Myocyte (in vitro differentiated cells): ENCODE measurements at regions not wholly inside any gene's neighbourhood (a gene's known extent, or its start where the extent isn't known, plus 50 kb on each side); places are given as distances from the start of the nearest gene placed in this dataset.

Source experiments
- DNase-seq: peaks from one replicate; pipeline ENCODE4 v3.0.0-alpha.2; 2012; ENCODE audit warnings: low read depth

DNA sequence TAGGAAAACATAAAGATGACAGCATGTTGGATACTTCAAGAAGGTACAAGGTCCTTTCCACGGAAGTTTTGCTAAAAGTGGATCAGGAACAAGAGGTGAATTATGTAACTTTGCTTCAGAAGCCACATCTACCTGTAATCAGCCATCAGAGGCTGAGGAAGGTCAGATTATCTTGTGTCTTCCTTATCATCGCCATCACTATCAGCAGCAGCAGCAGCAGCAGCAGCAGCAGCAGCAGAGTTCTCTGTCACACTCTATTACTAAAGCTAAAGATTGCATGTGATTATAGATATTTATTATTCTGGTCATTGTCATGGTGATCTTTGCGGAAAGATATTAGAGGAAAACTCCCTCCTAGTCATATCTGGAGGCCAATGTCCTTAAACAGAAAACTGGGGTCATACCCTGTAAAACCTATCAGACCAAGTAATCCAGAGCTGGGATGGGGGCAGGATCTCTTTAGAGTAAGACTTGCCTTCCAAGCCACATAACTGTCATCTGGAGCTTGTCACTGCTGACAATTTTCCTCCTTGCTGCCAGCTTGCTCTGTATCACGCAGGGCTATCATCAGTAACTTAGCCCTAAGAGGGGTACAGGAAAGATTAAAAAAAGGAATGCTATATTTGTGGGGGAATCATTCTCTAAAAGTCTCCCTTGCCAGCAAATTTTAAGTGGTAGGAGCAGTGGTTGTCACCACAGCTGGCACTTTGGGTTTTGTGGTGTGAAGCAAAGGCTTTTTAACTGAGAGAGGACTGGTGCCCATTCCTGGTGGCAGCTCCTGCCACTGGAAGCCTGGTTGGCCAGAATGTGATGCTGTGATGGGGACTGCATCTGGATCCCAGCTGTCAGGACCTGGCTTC, 130.9 kb upstream of the RASGRP1 start:
- DNase-seq, result no peak

DNA sequence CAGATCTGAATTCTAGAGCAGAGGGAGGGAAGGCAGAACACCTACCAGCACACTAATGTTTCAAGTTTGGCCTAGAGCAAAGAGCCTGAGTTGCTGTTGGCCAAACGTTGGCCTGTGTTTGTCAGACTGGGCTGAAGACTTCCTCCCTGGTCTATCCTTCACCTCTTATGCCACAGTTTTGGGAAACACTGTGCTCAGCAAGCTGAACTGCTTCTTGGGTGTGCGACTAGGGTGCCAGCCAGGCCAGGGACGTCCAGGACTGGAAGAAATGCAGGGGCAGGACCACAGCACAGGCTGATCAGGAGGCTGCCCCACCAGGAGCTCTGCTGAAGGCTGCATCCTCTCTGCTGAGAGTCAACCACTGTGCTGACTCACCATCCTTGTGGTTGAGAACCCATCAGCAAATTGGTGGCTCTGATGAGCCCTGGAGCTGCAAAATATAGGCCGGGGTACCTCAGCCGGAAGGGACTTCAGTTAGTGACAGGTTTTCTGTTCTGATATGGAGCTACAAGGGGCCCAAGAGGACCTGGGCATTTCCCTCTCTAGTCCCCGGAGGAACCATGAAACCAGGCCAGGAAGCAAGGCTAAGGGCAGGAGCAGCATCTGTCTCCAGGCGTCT, 131.6 kb upstream of the RASGRP1 start:
- peak; percentile 72 for DNase-seq

DNA sequence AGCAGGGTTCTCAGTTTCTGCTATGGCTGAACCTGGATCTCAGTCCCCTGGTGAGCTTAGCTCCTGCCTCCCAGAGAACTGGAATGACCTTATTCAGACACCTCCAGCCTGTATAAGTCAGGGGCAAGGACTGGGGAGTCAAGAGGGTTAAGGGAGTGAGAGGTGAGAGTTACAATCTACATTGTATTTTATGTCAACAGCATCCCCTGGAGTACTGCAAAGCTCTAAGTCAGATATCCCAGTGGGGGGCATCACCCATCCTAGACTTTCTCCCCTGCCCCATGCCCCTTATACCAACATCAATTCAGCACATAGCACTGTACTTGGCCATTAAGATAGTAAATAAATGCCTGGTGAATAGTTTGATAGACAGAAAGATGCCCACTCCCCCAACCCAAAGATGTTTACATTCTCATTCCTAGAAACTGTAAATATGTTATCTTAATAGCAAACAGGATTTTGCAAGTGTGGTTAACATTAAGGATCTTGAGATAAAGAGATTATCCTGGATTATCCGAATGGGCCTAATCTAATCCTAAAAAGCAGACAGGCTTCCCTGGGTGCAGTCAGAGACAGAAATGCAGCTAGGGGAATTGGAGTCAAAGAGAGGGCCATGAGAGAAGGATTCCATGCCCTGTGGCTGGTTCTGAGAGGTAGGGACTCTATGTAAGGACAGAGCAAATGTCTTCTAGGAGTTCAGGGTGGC, 132.3 kb upstream of the RASGRP1 start:
- DNase-seq, result no peak

DNA sequence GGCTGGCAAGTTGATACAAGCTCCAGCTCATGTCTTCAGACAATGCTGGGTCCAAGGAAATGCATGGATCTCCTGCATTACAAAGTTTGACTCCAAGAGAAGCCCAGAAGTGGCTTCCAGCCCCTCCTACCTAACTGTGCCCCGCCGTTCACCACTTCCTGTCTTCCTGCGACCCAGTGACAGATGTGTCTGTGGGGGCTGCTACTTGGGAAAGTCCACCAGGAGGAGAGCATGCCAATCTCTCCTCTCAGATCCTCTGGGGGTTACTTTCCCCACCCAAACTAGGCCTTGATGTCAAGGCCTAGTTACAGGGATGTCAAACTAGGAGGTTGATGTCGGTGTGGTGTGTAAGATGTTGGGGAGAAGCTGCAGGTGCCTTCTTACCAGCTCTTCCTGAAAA, 133.6 kb upstream of the RASGRP1 start:
- DNase-seq, result no peak

DNA sequence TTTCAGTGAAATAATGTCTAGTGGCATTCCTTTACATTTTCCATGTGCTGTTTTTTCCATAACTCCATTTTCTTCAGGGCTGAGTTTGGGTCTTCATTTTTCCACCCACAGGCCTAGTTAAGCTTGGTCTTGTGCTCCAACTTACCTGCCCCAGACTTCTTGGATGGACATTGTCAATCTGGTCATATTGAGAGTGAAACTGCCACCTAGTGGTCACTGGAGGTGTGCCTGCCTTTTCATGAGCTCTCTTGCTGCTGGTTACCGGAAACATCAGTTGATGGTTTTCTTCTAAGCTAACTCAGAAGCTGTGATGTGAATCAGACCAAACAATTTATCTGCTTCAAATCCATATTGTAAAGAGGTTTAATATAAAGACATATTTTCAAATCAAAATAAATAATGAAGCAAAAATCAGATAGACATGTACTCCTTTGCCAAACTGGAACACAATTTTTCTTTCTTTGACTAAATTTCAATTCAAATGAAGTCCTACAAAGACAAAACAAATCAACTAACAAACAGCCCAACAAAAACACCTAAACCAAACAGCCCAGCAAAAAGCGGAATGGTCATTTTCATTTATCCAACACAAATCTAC, 135.1 kb upstream of the RASGRP1 start:
- DNase-seq, result peak; percentile 64

DNA sequence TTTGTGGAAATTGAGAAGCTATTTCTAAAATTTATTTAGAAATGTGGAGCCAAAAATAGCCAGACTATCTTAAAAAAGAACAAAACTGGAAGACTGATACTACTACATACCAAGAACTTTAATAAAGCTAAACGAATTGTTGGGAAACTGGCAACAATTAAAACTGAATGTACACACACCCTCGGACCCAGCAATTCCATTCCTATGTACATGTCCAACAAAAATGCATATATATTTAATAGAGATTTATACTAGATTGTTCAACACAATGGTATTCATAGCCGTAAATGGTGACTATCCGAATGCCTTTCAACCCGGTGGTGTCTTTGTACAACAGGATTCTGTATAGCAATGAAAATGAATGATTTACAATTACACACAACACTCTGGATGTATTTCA, 136.5 kb upstream of the RASGRP1 start:
- no peak for DNase-seq

DNA sequence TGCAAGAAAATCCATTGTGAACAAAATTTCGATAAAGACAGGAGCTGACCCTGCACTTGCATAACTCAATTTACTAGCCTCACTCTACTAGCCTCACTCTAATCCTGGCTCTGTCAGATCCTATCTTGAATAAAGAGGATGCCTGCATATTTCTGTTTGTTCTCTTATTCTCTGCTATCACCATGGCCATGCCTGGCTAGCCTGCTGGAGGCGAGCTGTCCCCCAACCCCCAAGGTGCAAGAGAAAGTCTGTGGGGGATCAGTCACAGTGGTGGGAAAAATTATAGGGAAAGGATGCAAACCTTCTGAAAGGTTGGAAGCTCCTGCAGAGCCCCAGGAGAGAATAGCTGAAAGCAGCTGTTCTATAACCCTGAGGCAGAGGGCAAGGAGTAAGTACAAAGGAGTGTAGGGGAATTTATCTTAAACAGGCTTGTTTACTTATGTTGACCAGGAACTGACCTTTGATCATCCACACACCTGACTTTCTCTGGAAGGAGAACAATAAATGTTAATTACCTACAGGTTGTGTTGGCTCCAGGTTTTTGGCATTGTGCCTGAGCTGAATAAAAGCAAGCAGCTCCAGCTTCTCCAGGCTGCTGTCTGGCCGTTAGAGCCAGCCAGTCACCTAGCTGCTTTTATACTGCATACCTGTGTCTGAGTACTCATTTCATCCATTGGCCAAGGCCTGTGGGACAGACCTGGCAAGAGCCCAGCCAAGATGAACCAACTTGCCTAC, 137.7 kb upstream of the RASGRP1 start:
- DNase-seq, result no peak

DNA sequence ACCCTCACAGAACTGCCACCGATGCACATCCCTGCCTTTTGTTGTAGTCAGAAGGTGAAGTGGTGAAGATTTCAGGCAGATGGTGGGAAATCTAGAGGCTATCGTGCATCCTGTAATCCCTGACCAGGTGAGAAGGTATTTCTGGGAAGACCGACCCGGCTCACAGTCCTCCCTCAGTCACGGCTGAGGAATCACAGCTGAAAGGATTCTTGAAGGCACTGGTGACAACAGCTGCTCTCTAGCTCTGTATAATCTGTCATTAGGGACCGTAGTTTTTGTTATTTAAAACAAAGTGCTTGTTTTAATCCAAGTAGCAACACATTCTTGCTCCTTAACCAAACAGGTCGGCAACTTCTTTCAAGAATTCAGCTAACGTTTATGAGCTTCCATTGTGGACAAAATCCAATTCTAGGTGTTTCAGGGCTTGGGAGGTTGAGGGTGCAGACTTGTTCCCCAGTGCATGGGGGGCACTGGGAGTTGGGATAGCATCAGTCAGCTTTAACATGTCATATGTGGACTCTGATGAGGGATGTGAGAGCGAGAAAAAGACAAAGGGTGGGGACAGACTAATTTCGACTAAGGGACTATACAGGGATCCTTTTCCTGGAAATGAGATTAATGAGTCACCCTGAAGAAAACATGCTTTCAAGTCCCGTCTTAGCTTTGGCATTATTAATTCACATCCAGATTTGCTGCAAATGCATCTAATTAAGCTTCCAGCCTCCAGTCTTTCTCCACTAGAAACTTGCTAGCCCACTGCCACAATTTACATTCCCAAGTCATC, 141.0 kb upstream of the RASGRP1 start:
- peak; percentile 69 for DNase-seq

DNA sequence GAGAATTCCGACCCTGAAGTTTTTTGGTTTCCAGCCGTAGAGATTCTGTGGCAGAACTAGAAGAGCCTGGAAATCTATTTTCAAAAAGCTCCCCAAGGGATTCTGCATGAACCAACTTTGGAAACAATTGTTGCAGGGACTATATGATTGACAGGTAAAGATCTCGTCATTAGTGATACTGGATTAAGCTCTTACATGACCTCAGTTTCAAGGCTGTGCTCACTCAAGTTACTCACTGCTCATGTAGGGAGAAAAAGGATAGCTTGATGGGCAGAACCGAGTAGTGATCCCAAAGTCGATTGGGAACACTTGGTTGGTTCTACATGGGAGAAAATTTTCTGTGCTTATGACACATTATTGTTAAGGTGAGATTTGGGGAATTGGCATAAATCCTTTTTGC, 142.3 kb upstream of the RASGRP1 start:
- DNase-seq, result no peak

DNA sequence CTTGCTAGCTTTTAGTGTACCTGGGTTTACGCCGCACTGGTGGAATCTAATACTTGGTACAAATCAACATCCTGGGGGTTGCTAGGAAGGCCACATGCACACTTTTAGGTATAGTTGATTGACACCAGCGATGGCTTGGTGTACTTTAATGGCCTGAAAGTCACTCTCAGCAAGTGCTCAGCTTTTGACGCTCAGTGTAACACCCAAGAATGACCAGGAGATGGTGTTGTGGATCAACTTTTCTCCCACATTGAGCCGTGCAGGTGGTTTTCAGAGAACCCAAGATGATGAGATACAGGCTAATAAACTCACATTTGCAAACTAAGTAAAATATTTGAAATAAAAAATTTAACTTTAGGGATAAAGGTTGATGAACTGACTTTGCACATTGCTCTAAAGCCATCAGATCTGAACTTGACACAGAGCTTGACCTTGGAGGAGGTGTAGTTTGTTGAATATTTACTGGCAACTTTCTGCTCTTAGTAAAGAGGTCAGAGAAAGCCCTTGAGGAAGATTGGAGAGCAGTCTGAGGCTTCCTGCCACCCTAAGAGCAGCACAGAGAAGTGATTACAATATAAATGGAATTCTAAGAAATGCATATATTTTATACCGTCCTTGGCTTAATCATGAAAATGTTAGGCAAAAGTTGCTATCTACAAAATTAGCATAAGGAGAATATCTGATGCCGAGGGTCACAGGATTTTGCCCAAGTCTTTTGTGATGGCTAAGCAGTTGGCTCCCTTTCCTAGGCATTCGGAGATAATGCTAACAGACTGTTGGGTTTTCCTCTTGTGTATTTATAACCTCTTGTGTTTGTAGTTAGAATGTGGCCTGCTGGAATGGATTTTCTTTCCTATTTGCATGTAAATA, 143.4 kb upstream of the RASGRP1 start:
- peak; percentile 82 for DNase-seq

DNA sequence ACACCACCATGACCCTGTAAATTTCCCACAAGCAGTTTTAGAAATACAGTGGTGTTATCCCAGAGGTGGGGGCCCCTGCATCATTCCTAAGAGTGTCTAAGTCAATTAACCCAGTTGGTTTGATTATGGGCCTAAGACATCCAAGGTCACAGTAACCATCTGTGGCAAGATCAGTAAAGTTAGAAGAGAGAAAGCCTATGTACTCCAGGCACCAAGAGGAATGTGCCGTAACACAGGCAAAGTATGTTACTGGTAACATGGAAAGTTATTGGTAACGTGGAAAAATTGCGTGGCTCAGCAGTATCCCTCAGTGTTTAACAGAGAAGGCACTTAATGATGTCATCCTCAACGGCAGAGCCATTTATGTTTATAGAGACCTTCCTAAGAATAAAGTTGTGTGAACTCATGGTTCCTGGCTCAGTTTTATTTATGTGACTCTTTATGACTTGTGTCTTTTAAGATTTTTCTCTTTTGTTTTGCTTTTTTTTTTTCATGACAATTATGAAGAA, 144.1 kb upstream of the RASGRP1 start:
- no peak for DNase-seq

DNA sequence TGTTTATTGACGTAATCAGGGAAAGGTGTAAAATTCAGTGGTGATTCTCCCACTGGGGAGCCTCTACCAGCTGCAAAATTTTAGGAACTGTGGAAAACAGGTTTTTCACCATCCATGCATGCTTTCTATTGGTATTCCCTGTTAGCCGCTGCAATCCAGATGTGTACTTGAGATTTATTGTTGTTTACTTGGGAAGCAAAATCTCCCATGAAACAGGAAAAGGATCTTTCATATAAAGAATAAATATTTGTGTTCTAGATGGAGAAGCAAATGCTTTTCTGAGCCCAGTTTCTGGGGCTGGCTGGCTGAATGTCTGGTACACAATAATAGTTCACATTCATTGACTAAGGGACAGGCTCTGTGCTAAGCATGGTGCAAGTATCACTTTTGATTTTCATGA, 144.6 kb upstream of the RASGRP1 start:
- DNase-seq, result no peak

DNA sequence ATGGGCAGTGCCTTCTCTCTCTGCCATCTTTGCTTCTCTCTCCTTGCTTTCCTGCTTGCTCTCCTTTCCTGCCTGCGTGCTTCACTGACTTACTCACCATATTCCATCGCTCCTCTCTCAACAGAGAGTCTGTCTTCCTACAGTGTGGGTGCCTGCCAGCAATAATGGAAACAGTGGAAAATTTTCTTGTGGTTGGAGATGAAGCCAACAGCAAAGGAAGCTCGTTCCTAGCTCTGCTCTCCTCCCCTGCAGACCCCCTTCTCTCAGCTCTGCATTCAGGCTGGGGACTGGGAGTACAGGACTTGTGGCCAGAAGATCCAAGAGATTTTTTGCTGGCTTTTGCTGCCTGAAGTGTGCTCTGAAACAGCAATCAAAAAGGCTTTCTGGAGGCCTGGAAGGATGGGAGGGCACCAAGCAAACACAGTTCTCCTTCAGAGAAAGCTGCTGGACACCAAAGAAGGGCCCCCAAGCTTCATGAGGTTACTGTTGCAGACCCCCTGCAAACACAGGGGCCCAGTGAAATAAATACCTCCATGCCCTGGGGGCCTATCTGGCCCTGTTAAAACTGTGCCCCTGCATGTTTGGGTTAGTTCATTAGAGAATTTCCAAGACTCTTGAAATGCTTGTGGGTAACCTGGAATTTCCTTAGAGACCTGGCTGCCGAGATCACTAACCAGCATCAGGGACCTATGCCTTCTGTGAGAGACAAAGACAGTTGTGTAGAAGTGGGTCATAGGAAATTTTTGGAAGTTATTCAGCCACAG, 149.9 kb upstream of the RASGRP1 start:
- DNase-seq, result peak; percentile 92

DNA sequence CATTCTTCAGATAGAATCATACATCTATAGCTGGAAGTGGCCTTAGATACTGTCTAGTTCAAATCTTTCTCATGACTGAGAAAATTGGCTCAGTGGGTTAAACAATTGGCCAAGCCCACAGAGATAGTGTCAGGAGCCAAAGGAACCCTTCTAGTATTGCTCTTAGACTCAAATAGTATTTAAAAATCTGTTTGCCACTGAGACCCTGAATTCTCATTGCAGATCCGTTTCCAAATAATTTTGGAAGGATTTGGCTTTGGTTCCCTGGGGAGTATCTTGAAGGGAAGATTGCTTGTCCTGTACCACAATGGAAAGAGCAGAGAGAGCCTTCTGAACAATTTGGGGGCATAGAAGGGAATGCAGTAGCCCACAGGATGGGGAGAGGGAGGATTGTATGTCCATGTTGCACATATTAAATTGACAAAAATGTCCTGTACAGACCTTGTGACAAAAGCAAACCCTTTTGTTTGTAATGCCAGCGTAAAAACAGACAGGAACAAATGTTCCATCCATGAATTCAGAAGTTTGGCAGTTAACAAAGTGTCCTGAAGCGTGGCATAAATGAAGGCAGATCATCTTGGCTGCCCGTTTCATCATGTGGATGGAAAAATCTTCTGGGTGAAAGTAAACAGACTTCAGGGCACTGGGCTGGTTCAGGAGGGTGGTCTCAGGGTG, 156.4 kb upstream of the RASGRP1 start:
- DNase-seq, result no peak

DNA sequence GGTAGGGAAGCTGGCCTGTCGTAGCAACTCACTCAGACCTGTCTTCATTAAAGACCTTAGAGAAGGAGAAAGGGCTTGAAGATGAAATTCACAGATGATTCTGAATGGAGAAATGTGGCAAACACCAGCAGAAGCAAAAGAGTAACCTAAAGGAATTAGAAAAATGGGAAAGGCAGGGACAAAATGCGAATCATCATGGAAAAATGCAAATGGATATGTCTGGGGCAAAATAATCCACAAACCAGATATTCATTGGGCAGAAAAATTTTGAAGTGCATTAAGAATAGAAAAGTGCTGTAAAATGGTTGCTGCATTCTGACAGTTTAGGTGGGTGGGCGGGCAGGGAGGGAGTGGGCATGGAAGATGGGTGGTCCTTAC, 156.9 kb upstream of the RASGRP1 start:
- DNase-seq, result no peak

DNA sequence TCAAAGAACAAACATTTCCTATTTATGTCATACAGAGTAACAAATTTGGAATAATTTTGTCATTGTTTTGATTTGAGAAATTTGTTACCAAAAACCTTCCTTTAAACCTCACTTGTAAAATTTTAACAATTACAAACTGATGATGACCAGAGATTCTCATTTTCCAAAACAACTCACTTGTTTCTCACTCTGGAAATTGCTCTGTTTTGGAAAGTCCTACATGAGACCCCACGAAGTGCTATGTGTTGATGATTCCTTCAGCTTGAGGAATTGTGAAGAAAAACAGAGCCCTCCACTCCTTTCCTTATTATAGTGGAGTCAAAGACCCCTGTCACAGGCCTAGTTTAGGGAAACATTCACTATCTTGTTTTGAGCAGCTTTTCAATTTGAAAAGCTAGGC, 157.6 kb upstream of the RASGRP1 start:
- no peak for DNase-seq

DNA sequence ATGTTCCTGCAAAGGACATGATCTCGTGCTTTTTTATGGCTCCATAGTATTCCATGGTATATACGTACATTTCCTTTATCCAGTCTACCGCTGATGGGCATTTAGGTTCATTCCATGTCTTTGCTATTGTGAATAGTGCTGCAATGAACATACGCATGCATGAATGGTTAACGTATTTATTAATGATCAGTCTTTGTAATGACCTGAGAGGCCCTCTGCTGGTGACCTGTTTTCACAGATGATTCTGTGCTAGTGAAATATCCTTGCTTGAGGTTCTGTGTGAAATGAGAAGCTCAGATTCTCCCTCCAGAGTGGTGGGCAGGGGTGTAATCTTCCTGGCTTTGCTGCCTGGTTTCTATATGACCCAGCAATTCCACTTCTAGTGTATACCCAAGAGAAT, 160.2 kb upstream of the RASGRP1 start:
- no peak for DNase-seq

DNA sequence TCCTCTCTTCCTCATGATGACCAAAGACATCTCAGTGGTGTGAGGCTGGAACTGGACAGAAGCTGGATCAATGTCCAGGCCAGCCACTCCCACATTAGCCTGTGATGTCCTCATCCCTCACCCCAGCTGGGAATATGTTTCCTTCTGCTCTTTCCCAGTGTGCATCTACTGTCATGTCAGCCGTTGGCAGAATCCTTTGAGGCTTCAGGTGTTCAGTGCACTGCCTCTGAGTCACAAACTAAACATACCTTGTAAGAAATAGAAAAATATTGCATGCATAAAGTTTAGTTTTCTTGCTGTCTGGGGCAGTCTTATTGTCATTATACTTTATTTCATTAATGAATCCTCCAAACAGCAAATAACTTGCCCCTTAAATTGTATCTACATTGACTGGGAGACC, 161.6 kb upstream of the RASGRP1 start:
- no peak for DNase-seq
